Fibroblast of lung (primary cell): ENCODE measurements at regions not wholly inside any gene's neighbourhood (a gene's known extent, or its start where the extent isn't known, plus 50 kb on each side); places are given as distances from the start of the nearest gene placed in this dataset.

ENCODE experiments used
- DNase-seq, 2 donors: peaks; one replicate each; pipeline versions ENCODE4 v3.0.0 to v3.0.0-alpha.2; 2010; ENCODE audit warnings: low read depth in 2 of 2
- H2AFZ ChIP-seq: 2 replicates; pipeline ENCODE4 v1.5.1; 2012; ENCODE audit warnings: low read length, control low read depth, inconsistent platforms
- H3K27ac ChIP-seq: 2 replicates; pipeline ENCODE4 v1.5.1; 2011; ENCODE audit warnings: low read length, control low read depth; ENCODE audit not compliant: insufficient read depth
- H3K27me3 ChIP-seq: 2 replicates; pipeline ENCODE4 v1.5.1; 2011; ENCODE audit warnings: mild to moderate bottlenecking, low read length; ENCODE audit not compliant: control insufficient read depth, insufficient read depth
- H3K36me3 ChIP-seq: 2 replicates; pipeline ENCODE4 v1.5.1; 2011; ENCODE audit warnings: low read length; ENCODE audit not compliant: control insufficient read depth, insufficient read depth
- H3K4me1 ChIP-seq: 2 replicates; pipeline ENCODE4 v1.5.1; 2011; ENCODE audit warnings: low read length; ENCODE audit not compliant: control insufficient read depth, insufficient read depth; ENCODE audit errors: extremely low read depth
- H3K4me2 ChIP-seq: 2 replicates; pipeline ENCODE4 v1.5.1; 2011; ENCODE audit warnings: low read length, control low read depth; ENCODE audit not compliant: insufficient read depth; ENCODE audit errors: extremely low read depth
- H3K4me3 ChIP-seq, 4 experiments: fragments of 200-600 bp in 1 of 4; sonication (generic) in 1 of 4; replicated peaks in 1 of 4; 2 replicates each; pipeline ENCODE4 v1.5.1; 2011 to 2016; ENCODE audit warnings: low read length in 4 of 4, low read depth in 3 of 4, mild to moderate bottlenecking in 3 of 4, control low read depth in 2 of 4, inconsistent platforms in 1 of 4, mixed read lengths in 1 of 4; ENCODE audit not compliant: insufficient read depth in 1 of 4; ENCODE audit errors: control extremely low read depth in 1 of 4
- H3K79me2 ChIP-seq: 2 replicates; pipeline ENCODE4 v1.5.1; 2012; ENCODE audit warnings: mild to moderate bottlenecking, low read length, inconsistent platforms; ENCODE audit not compliant: control insufficient read depth, insufficient read depth
- H3K9ac ChIP-seq: 2 replicates; pipeline ENCODE4 v1.5.1; 2011; ENCODE audit warnings: mild to moderate bottlenecking, low read length, control low read depth; ENCODE audit not compliant: insufficient read depth
- H3K9me3 ChIP-seq: 2 replicates; pipeline ENCODE4 v1.5.1; 2012; ENCODE audit warnings: low read depth, low read length; ENCODE audit not compliant: control insufficient read depth, insufficient read depth
- H4K20me1 ChIP-seq: 2 replicates; pipeline ENCODE4 v1.5.1; 2011; ENCODE audit warnings: low read length; ENCODE audit not compliant: control insufficient read depth, insufficient read depth; ENCODE audit errors: extremely low read depth
- EZH2 ChIP-seq: IDR thresholded peaks from 2 replicates; pipeline ENCODE4 v1.5.1; 2012; ENCODE audit warnings: low read length, control low read depth, mild to moderate bottlenecking; ENCODE audit errors: missing control alignments
- TF ChIP-seq, protein P1 (sequence below), 2 donors: IDR thresholded peaks in 1 of 2; conservative IDR thresholded peaks in 1 of 2; 1 replicate in 1 of 2; 2 replicates in 1 of 2; pipeline ENCODE4 v1.5.1; 2011 to 2012; ENCODE audit warnings: low read length in 2 of 2, control low read depth in 1 of 2, inconsistent platforms in 1 of 2, low read depth in 1 of 2, mild to moderate bottlenecking in 1 of 2

DNA sequence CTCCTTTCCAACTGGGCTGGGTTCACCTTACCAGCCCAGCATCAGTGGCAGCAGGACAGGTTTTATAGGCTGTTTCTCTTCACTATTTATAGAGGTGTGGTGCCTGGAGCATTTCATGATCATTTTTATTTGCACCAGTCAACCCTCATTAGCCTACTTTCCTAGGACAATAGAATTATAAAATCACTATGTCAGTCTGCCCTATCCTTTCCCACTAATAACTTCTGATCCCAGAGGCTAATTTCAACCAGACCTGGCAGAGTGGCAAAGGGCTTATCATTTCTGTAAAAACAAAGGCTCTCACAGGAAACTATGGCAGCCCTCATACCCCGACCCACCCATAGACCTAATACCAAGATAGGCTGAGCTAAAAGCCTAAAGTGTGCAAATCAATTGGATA is 243.5 kb upstream of the TMEFF2 start:
- no peaks in the 10 kb centered on the region for H4K20me1 ChIP-seq
- H3K4me2 ChIP-seq, result no peak overlapping the region
- no peaks in the 10 kb centered on the region for H3K36me3 ChIP-seq
- H3K4me1 ChIP-seq, result no peaks in the 10 kb centered on the region
- H3K79me2 ChIP-seq, result no peaks in the 10 kb centered on the region
- no peak overlapping the region for H3K4me3 ChIP-seq
- no peak overlapping the region for H3K27ac ChIP-seq
- DNase-seq, result no peak
- no peak overlapping the region for H3K9ac ChIP-seq
- no peaks in the 10 kb centered on the region for H3K27me3 ChIP-seq
- no peak overlapping the region for H2AFZ ChIP-seq
- H3K9me3 ChIP-seq, result no peaks in the 10 kb centered on the region
- TF ChIP-seq, protein P1, sequence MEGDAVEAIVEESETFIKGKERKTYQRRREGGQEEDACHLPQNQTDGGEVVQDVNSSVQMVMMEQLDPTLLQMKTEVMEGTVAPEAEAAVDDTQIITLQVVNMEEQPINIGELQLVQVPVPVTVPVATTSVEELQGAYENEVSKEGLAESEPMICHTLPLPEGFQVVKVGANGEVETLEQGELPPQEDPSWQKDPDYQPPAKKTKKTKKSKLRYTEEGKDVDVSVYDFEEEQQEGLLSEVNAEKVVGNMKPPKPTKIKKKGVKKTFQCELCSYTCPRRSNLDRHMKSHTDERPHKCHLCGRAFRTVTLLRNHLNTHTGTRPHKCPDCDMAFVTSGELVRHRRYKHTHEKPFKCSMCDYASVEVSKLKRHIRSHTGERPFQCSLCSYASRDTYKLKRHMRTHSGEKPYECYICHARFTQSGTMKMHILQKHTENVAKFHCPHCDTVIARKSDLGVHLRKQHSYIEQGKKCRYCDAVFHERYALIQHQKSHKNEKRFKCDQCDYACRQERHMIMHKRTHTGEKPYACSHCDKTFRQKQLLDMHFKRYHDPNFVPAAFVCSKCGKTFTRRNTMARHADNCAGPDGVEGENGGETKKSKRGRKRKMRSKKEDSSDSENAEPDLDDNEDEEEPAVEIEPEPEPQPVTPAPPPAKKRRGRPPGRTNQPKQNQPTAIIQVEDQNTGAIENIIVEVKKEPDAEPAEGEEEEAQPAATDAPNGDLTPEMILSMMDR (conservative IDR thresholded peaks at IDR 0.05 in 1 of 2, IDR thresholded peaks at IDR 0.05 in 1 of 2; ENCODE audit: low read depth in 1 of 2, low read length in 2 of 2), result no peak
- no peak for TF ChIP-seq EZH2

DNA sequence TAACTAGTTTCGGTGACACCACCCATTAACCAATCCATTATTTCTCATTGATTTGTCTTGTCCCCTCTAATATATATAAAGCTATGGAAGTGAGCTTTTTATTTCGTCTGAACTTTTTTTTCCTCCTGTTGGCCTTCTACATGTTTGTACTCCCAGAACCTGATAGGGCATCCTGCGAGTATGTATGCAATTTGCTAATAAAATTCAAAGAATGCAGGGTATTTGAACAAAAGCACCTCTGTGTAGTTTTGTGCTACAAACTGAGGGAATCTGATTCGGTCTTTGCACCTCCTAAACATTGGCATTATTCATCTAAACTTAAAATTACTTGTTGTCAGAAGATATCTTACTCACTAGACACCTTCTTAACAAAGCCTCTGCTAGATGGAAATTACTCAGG is 242.9 kb upstream of the TMEFF2 start:
- TF ChIP-seq, protein P1 (conservative IDR thresholded peaks at IDR 0.05 in 1 of 2, IDR thresholded peaks at IDR 0.05 in 1 of 2; ENCODE audit: low read depth in 1 of 2, low read length in 2 of 2), result no peak
- no peak for TF ChIP-seq EZH2
- H3K9ac ChIP-seq, result no peak overlapping the region
- no peaks in the 10 kb centered on the region for H3K36me3 ChIP-seq
- H3K27me3 ChIP-seq, result no peaks in the 10 kb centered on the region
- no peaks in the 10 kb centered on the region for H4K20me1 ChIP-seq
- H2AFZ ChIP-seq, result no peak overlapping the region
- no peaks in the 10 kb centered on the region for H3K9me3 ChIP-seq
- no peak overlapping the region for H3K4me2 ChIP-seq
- H3K79me2 ChIP-seq, result no peaks in the 10 kb centered on the region
- H3K4me3 ChIP-seq, result no peak overlapping the region
- H3K27ac ChIP-seq, result no peak overlapping the region
- no peaks in the 10 kb centered on the region for H3K4me1 ChIP-seq
- no peak for DNase-seq

DNA sequence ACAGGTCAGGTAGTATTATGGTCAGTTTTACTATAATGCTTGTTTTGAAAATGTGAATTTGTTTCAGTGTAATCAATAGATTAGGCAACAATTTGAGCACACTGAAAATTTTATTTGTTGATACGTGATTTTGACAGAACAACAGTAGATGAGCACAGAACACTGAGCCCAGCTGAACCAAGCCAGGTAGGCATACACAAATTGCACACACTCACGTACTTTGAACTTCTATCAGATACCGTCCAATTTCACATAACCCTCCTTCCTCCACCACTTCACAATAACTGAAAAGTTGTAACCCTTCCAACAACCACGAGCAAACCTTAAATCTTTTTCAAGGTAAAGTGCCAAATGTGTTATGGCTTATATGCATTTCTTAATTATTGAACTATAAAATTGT is 229.5 kb upstream of the TMEFF2 start:
- H3K9me3 ChIP-seq, result no peaks in the 10 kb centered on the region
- no peaks in the 10 kb centered on the region for H3K27me3 ChIP-seq
- H3K27ac ChIP-seq, result no peak overlapping the region
- TF ChIP-seq, protein P1 (conservative IDR thresholded peaks at IDR 0.05 in 1 of 2, IDR thresholded peaks at IDR 0.05 in 1 of 2; ENCODE audit: low read depth in 1 of 2, low read length in 2 of 2), result no peak
- no peak for TF ChIP-seq EZH2
- H2AFZ ChIP-seq, result no peak overlapping the region
- no peaks in the 10 kb centered on the region for H3K4me1 ChIP-seq
- no peaks in the 10 kb centered on the region for H3K79me2 ChIP-seq
- H3K4me2 ChIP-seq, result no peak overlapping the region
- DNase-seq, result no peak
- no peak overlapping the region for H3K4me3 ChIP-seq
- H4K20me1 ChIP-seq, result no peaks in the 10 kb centered on the region
- no peak overlapping the region for H3K9ac ChIP-seq
- H3K36me3 ChIP-seq, result no peaks in the 10 kb centered on the region
